NCI-H1436 (cell line): ENCODE measurements at regions not wholly inside any gene's neighbourhood (a gene's known extent, or its start where the extent isn't known, plus 50 kb on each side); places are given as distances from the start of the nearest gene placed in this dataset.
"Not testable (repeated sequence)": the region's sequence is repeated elsewhere in the genome, so short reads cannot be mapped to it uniquely, and the experiment has no call there.

Experiments used
- DNase-seq: peaks from one replicate; lab custom pipeline; 2025; lab: John Stamatoyannopoulos, UW

GRCh38 chr21:17397703-17398102 is 115.1 kb upstream of the CXADR start:
- no peak for DNase-seq

- not testable (repeated sequence) for DNase-seq
These were observed 113.9 kb upstream of the CXADR start for GRCh38 chr21:17398954-17399353.

GRCh38 chr21:17402937-17403336 is 109.9 kb upstream of the CXADR start:
- DNase-seq: no peak

GRCh38 chr21:17406202-17406601 is 106.6 kb upstream of the CXADR start:
- DNase-seq: no peak

GRCh38 chr21:17414766-17415165 is 98.1 kb upstream of the CXADR start:
- DNase-seq: no peak

- DNase-seq: no peak
These were observed 96.7 kb upstream of the CXADR start for GRCh38 chr21:17416139-17416538.

GRCh38 chr21:17422931-17423330 is 89.9 kb upstream of the CXADR start:
- DNase-seq: no peak

- no peak for DNase-seq
These were observed 85.7 kb upstream of the CXADR start for GRCh38 chr21:17427157-17427556.

- DNase-seq: no peak
These were observed 84.9 kb upstream of the CXADR start for GRCh38 chr21:17427831-17428483.

- no peak for DNase-seq
These were observed 84.4 kb upstream of the CXADR start for GRCh38 chr21:17428484-17428869.

GRCh38 chr21:17428980-17429379 is 83.9 kb upstream of the CXADR start:
- DNase-seq: no peak

- no peak for DNase-seq
These were observed 82.9 kb upstream of the CXADR start for GRCh38 chr21:17429936-17430335.

GRCh38 chr21:17432732-17433057 is 80.1 kb upstream of the CXADR start:
- no peak for DNase-seq

GRCh38 chr21:17433730-17434129 is 79.1 kb upstream of the CXADR start:
- DNase-seq: no peak

- DNase-seq: no peak
These were observed 77.0 kb upstream of the CXADR start for GRCh38 chr21:17435565-17436543.

- no peak for DNase-seq
These were observed 76.2 kb upstream of the CXADR start for GRCh38 chr21:17436626-17437111.

- no peak for DNase-seq
These were observed 74.2 kb upstream of the CXADR start for GRCh38 chr21:17438635-17439034.

- no peak for DNase-seq
These were observed 71.9 kb upstream of the CXADR start for GRCh38 chr21:17440969-17441368.

GRCh38 chr21:17441370-17441769 is 71.5 kb upstream of the CXADR start:
- DNase-seq: no peak

GRCh38 chr21:17442165-17442564 is 70.7 kb upstream of the CXADR start:
- no peak for DNase-seq

- DNase-seq: no peak
These were observed 68.0 kb upstream of the CXADR start for GRCh38 chr21:17444828-17445227.

GRCh38 chr21:17446737-17447136 is 66.1 kb upstream of the CXADR start:
- no peak for DNase-seq

GRCh38 chr21:17449701-17450100 is 63.1 kb upstream of the CXADR start:
- no peak for DNase-seq
